ENCODE measurements at regions not wholly inside any gene's neighbourhood (a gene's known extent, or its start where the extent isn't known, plus 50 kb on each side); places are given as distances from the start of the nearest gene placed in this dataset.

- H3K9me3 ChIP-seq (ENCODE audit: control insufficient read depth, insufficient read depth, low read depth, low read length), result no peaks in the 10 kb centered on the region
- ChIA-PET CTCF (no interaction called here), POLR2A (no interaction called here)
- no peaks in the 10 kb centered on the region for H3K4me1 ChIP-seq (ENCODE audit: control insufficient read depth, insufficient read depth, low read length)
- in situ Hi-C loops (cut with HindIII; ENCODE audit: low pct_unique_long_range_greater_than_20kb, low sequenced_read_pairs), result no loop called here
- intact Hi-C loops (cut with micrococcal nuclease; ENCODE audit: unreplicated experiment), result no loop called here
- no peaks in the 10 kb centered on the region for H3K36me3 ChIP-seq (ENCODE audit: control insufficient read depth, insufficient read depth, low read length)
- no TSS peak for BruUV-seq (replicated peaks)
- H3K27ac ChIP-seq (ENCODE audit: low read length), result no peak overlapping the region
- TF ChIP-seq TCF7L2 (IDR thresholded peaks at IDR 0.05; ENCODE audit: low read depth, low read length) (no peak), POLR2AphosphoS5 (IDR thresholded peaks at IDR 0.05; ENCODE audit: low read depth, low read length) (no peak), REST (IDR thresholded peaks at IDR 0.05; ENCODE audit: insufficient read depth in 1 of 2, low read depth in 2 of 2, low read length in 1 of 2) (no peak), CTCF (IDR thresholded peaks at IDR 0.05) (no peak), SIN3A (IDR thresholded peaks at IDR 0.05; ENCODE audit: borderline replicate concordance, insufficient read depth, low read depth, low read length) (no peak)
- DNase-seq (ENCODE audit: low read depth, low spot score) (no peak), ATAC-seq (no peak)
- no peak overlapping the region for H3K4me3 ChIP-seq (ENCODE audit: low read depth in 2 of 2, low read length in 2 of 2)
- no peaks in the 10 kb centered on the region; the same call in 1 of the 2 replicates for H3K27me3 ChIP-seq (ENCODE audit: control insufficient read depth, insufficient read depth, low read length)
Observed at GRCh38 chr15:35810007-35810406, 264.0 kb upstream of the DPH6 start.

- H3K36me3 ChIP-seq (ENCODE audit: control insufficient read depth, insufficient read depth, low read length), result no peaks in the 10 kb centered on the region
- H3K4me1 ChIP-seq (ENCODE audit: control insufficient read depth, insufficient read depth, low read length), result no peaks in the 10 kb centered on the region
- H3K27me3 ChIP-seq (ENCODE audit: control insufficient read depth, insufficient read depth, low read length), result no peaks in the 10 kb centered on the region; the same call in 1 of the 2 replicates
- ATAC-seq, result no peak
- TF ChIP-seq CTCF (IDR thresholded peaks at IDR 0.05), result no peak
- no peak for TF ChIP-seq SIN3A (IDR thresholded peaks at IDR 0.05; ENCODE audit: borderline replicate concordance, insufficient read depth, low read depth, low read length)
- no peak for TF ChIP-seq REST (IDR thresholded peaks at IDR 0.05; ENCODE audit: insufficient read depth in 1 of 2, low read depth in 2 of 2, low read length in 1 of 2)
- no peak for TF ChIP-seq TCF7L2 (IDR thresholded peaks at IDR 0.05; ENCODE audit: low read depth, low read length)
- no peak for TF ChIP-seq POLR2AphosphoS5 (IDR thresholded peaks at IDR 0.05; ENCODE audit: low read depth, low read length)
- in situ Hi-C loops (cut with HindIII; ENCODE audit: low pct_unique_long_range_greater_than_20kb, low sequenced_read_pairs), result no loop called here
- CTCF ChIA-PET, result no interaction called here
- H3K27ac ChIP-seq (ENCODE audit: low read length), result no peak overlapping the region
- POLR2A ChIA-PET, result no interaction called here
- intact Hi-C loops (cut with micrococcal nuclease; ENCODE audit: unreplicated experiment), result no loop called here
- no peak overlapping the region for H3K4me3 ChIP-seq (ENCODE audit: low read depth in 2 of 2, low read length in 2 of 2)
- no peaks in the 10 kb centered on the region for H3K9me3 ChIP-seq (ENCODE audit: control insufficient read depth, insufficient read depth, low read depth, low read length)
- DNase-seq (ENCODE audit: low read depth, low spot score), result no peak
- BruUV-seq (replicated peaks), result no TSS peak
Observed at GRCh38 chr15:35813573-35813972, 267.6 kb upstream of the DPH6 start.

Data from Panc1 (cell line).